ENCODE measurements at regions not wholly inside any gene's neighbourhood (a gene's known extent, or its start where the extent isn't known, plus 50 kb on each side); places are given as distances from the start of the nearest gene placed in this dataset.

DNA sequence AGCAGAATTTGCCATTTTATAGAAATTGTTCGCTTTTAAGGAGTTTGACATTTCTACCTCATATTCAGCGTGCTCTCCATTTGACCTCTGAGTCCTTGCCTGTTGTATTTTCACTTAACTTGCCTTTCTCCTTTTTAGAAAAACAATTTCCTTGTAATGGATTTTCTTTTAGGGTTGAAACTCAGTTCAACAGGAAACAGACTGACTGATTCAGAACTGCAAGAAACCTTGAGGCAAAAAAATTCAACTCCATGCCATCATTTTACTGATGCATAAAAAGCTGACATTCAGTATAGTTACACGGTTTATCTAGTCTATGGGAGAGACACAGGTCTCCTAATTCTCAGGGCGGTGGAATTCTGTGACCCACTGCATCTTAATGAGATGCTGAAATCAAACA, 59.8 kb downstream of the MRPS30 start:
- no peaks in the 10 kb centered on the region for H3K4me1 ChIP-seq

DNA sequence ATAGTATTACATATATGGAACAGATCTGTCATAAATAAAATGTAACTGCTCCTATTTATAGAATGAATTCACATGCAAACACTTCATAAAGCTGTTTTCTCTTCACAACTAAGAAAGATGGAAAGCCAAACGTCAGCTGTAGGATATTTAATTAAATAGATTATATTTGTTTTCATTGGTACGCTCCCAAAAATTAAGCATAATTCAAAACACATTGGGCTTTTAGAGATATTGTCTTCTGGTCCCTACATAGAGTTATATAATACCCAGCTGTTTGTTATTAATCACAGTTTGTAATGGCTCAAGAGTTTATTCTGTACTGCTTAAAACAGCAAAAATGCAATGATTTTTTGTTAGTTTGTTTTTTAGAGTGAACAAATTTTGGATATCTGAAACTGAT, 61.2 kb downstream of the MRPS30 start:
- intact Hi-C loops (cut with DNase I; ENCODE audit: low total_unique reads): no loop called here
- H3K27ac ChIP-seq: no peak overlapping the region

More for the DNA sequence above, 59.8 kb downstream of the MRPS30 start:
- Histone ChIP-seq H3K27me3 (no peaks in the 10 kb centered on the region), H3K9me3 (no peaks in the 10 kb centered on the region), H3K4me3 (no peak overlapping the region), H3K36me3 (no peaks in the 10 kb centered on the region), H3K27ac (no peak overlapping the region)
- no peak for DNase-seq
- TF ChIP-seq, protein P1, sequence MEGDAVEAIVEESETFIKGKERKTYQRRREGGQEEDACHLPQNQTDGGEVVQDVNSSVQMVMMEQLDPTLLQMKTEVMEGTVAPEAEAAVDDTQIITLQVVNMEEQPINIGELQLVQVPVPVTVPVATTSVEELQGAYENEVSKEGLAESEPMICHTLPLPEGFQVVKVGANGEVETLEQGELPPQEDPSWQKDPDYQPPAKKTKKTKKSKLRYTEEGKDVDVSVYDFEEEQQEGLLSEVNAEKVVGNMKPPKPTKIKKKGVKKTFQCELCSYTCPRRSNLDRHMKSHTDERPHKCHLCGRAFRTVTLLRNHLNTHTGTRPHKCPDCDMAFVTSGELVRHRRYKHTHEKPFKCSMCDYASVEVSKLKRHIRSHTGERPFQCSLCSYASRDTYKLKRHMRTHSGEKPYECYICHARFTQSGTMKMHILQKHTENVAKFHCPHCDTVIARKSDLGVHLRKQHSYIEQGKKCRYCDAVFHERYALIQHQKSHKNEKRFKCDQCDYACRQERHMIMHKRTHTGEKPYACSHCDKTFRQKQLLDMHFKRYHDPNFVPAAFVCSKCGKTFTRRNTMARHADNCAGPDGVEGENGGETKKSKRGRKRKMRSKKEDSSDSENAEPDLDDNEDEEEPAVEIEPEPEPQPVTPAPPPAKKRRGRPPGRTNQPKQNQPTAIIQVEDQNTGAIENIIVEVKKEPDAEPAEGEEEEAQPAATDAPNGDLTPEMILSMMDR (IDR thresholded peaks at IDR 0.05): no peak
- TF ChIP-seq POLR2A (IDR thresholded peaks at IDR 0.05): no peak
- intact Hi-C loops (cut with DNase I; ENCODE audit: low total_unique reads): no loop called here

DNA sequence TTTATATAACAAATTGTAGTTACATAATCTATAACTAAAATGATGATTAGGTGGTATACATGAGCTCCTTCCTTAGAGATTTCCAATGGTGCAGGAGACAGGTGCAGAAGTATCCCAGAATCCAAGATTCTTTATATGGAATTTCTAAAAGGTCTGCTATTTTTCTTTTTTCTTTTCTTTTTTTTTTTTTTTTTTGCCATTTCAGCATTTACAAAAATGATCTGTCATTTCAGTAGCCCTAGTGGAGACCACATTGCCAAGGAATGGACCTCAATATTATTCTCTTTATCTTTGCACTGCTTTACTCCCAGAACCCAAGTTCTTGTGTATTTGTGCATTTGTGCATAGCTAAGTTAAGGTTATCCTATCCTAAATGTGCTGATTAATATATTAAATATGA, 61.7 kb downstream of the MRPS30 start:
- no peak for DNase-seq
- intact Hi-C loops (cut with DNase I; ENCODE audit: low total_unique reads): no loop called here
- Histone ChIP-seq H3K27ac (no peak overlapping the region), H3K4me1 (no peaks in the 10 kb centered on the region), H3K9me3 (no peaks in the 10 kb centered on the region), H3K36me3 (no peaks in the 10 kb centered on the region), H3K4me3 (no peak overlapping the region), H3K27me3 (no peaks in the 10 kb centered on the region)
- TF ChIP-seq POLR2A (IDR thresholded peaks at IDR 0.05): no peak
- TF ChIP-seq, protein P1 (IDR thresholded peaks at IDR 0.05): no peak

More for the DNA sequence above, 61.2 kb downstream of the MRPS30 start:
- Histone ChIP-seq H3K4me1 (no peaks in the 10 kb centered on the region), H3K9me3 (no peaks in the 10 kb centered on the region), H3K4me3 (no peak overlapping the region), H3K27me3 (no peaks in the 10 kb centered on the region), H3K36me3 (no peaks in the 10 kb centered on the region)
- no peak for DNase-seq
- no peak for TF ChIP-seq POLR2A (IDR thresholded peaks at IDR 0.05)
- TF ChIP-seq, protein P1 (IDR thresholded peaks at IDR 0.05): no peak

DNA sequence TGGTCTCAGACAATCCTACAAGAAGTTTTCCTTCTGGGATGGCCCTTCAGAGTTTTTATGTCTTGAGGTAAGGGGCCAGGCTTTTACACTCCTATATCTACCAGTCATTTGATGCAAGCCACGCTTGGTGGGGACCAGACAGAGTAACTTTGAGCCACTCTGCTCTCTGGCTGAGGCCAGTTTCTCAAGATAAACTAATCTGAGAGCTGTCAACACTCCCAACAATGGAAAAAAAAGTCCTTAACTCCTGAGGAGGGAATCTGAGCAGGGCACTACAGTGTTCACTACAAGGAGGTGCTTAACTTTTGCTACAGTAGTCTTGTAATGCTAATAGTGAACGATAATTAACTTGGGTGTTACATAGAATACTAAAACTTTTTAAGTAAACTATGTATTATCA, 62.7 kb downstream of the MRPS30 start:
- H3K9me3 ChIP-seq: no peaks in the 10 kb centered on the region
- no peaks in the 10 kb centered on the region for H3K4me1 ChIP-seq
- no peaks in the 10 kb centered on the region for H3K36me3 ChIP-seq
- intact Hi-C loops (cut with DNase I; ENCODE audit: low total_unique reads): no loop called here
- no peak for DNase-seq
- no peaks in the 10 kb centered on the region for H3K27me3 ChIP-seq
- H3K4me3 ChIP-seq: no peak overlapping the region
- TF ChIP-seq POLR2A (IDR thresholded peaks at IDR 0.05): no peak
- TF ChIP-seq, protein P1 (IDR thresholded peaks at IDR 0.05): no peak
- H3K27ac ChIP-seq: no peak overlapping the region

DNA sequence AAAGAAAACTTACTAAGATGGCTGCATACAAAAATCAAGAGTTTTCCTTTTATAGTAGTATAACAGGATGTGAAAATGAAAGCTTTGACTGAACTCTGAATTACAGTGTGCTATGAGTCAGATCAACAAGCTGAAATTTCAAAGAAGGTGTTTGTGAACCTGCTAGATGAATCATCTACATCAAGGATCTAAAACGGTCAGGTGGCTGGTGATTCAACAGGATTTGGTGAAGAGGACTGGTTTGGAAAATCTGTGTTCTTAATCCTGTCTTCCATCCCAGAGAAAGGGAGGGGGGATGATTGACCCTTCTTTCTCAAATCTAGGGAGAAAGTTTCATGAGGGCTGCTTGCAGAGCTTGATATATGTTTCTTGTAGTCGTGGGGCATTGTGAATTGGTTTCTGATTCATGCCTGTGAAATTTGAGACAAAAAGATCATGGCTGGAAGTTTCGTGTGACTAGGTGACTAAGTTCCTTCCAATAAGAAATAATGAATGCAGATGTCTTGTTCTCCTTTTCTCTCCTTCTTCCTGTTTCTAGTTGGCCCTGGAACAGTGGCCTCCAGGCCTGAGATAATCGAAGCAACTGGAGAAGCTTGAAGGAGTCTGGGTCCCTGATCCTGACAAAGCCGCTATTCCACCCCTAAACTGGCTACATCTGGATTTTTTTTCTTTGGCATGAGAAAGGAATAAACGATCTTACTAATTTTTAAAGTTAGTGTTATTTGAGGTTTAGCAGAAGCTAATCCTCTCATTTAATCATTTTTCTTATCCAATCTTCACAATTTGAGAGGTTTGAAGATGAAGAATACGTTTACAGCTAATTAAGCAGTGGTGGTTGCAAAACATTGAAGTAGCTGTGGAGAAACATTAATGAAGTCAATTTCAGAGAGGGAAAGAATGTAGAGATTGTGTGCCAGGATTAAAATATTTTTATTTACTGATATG, 67.2 kb downstream of the MRPS30 start:
- DNase-seq: no peak
- H3K27me3 ChIP-seq: no peaks in the 10 kb centered on the region
- no peak overlapping the region for H3K4me3 ChIP-seq
- no peaks in the 10 kb centered on the region for H3K9me3 ChIP-seq
- intact Hi-C loops (cut with DNase I; ENCODE audit: low total_unique reads): no loop called here
- no peaks in the 10 kb centered on the region for H3K4me1 ChIP-seq
- H3K36me3 ChIP-seq: no peaks in the 10 kb centered on the region
- TF ChIP-seq, protein P1 (IDR thresholded peaks at IDR 0.05): no peak
- TF ChIP-seq POLR2A (IDR thresholded peaks at IDR 0.05): no peak
- no peak overlapping the region for H3K27ac ChIP-seq

Data from uterus (tissue), 3 donors.